ENCODE measurements at regions not wholly inside any gene's neighbourhood (a gene's known extent, or its start where the extent isn't known, plus 50 kb on each side); places are given as distances from the start of the nearest gene placed in this dataset.

GRCh38 chr10:80759693-80760092 lies 222.0 kb downstream of the SH2D4B start:
- ATAC-seq (ENCODE audit: low read depth) (no peak), DNase-seq (no peak)
- Histone ChIP-seq H3K18ac (ENCODE audit: low read depth, low read length) (no peak overlapping the region), H2BK5ac (ENCODE audit: low read depth, low read length, poor library complexity, severe bottlenecking) (no peak overlapping the region), H3K4me3 (ENCODE audit: insufficient read depth, low read depth, low read length) (no peak overlapping the region), H3K9ac (ENCODE audit: low read depth, low read length) (no peak overlapping the region), H3K4me2 (ENCODE audit: low read depth, low read length) (no peak overlapping the region), H3K4ac (ENCODE audit: low read depth, low read length) (no peak overlapping the region), H4K20me1 (ENCODE audit: insufficient read depth, low read length) (no peaks in the 10 kb centered on the region), H3K27ac (ENCODE audit: insufficient read depth, low read length) (no peak overlapping the region), H2AFZ (replicated peaks; ENCODE audit: low read length, poor library complexity) (no peak overlapping the region), H4K5ac (ENCODE audit: low read depth, low read length) (no peak overlapping the region), H3K9me1 (ENCODE audit: insufficient read depth, low read length) (no peaks in the 10 kb centered on the region), H3K36me3 (ENCODE audit: control insufficient read depth, insufficient read depth, low read length) (no peaks in the 10 kb centered on the region), H3K79me1 (ENCODE audit: low read depth in 1 of 2, low read length in 2 of 2) (no peaks in the 10 kb centered on the region), H3K23ac (ENCODE audit: low read depth, low read length) (no peak overlapping the region), H2AK5ac (ENCODE audit: low read depth, low read length) (no peak overlapping the region), H4K91ac (ENCODE audit: insufficient read depth, low read depth, low read length) (no peak overlapping the region), H2AK9ac (replicated peaks; ENCODE audit: low read depth, low read length, poor library complexity) (no peak overlapping the region), H2BK20ac (ENCODE audit: low read depth, low read length) (no peak overlapping the region), H3K27me3 (ENCODE audit: control insufficient read depth, insufficient read depth, low read length) (no peaks in the 10 kb centered on the region), H3K14ac (replicated peaks; ENCODE audit: low read depth, low read length) (no peak overlapping the region), H3K4me1 (ENCODE audit: control insufficient read depth, insufficient read depth, low read length) (no peaks in the 10 kb centered on the region), H2BK15ac (ENCODE audit: low read depth, low read length) (no peak overlapping the region), H4K8ac (ENCODE audit: low read depth in 2 of 2, low read length in 2 of 2) (no peak overlapping the region), H2BK120ac (ENCODE audit: low read depth, low read length) (no peak overlapping the region), H3K56ac (ENCODE audit: extremely low read depth, insufficient read depth, low read length) (no peak overlapping the region), H3K9me3 (ENCODE audit: control insufficient read depth, insufficient read depth, low read length) (peaks cover 6% of the 10 kb centered on the region)
- ChIA-PET POLR2A (ENCODE audit: unreplicated experiment) (no interaction called here), CTCF (no interaction called here)
- no CpG with 5 or more reads among the region's 5 CpGs for WGBS, 2 experiments (ENCODE audit: extremely low coverage in 2 of 2, insufficient read length in 1 of 2)
- no TSS peak for BruUV-seq (replicated peaks)
- intact Hi-C loops (cut with micrococcal nuclease) (no loop called here), dilution Hi-C loops (cut with HindIII; ENCODE audit: low sequenced_read_pairs, unreplicated experiment) (no loop called here), in situ Hi-C loops (cut with MboI; ENCODE audit: low sequenced_read_pairs) (no loop called here)
- TF ChIP-seq MXI1 (IDR thresholded peaks at IDR 0.05; ENCODE audit: borderline replicate concordance, low read depth, low read length) (no peak), RFX5 (IDR thresholded peaks at IDR 0.05; ENCODE audit: low read depth, low read length) (no peak), BHLHE40 (IDR thresholded peaks at IDR 0.05; ENCODE audit: low read depth, low read length) (no peak), MAFK (IDR thresholded peaks at IDR 0.05; ENCODE audit: low read depth, low read length) (no peak), RCOR1 (IDR thresholded peaks at IDR 0.05; ENCODE audit: insufficient replicate concordance, low read length) (no peak), USF2 (IDR thresholded peaks at IDR 0.05; ENCODE audit: low read depth, low read length) (no peak), MAZ (IDR thresholded peaks at IDR 0.05; ENCODE audit: borderline replicate concordance, low read depth, low read length) (no peak), POLR2A (IDR thresholded peaks at IDR 0.05; ENCODE audit: low read depth, low read length) (no peak), FOS (IDR thresholded peaks at IDR 0.05; ENCODE audit: low read depth, low read length) (no peak), RAD21 (IDR thresholded peaks at IDR 0.05; ENCODE audit: low read length) (no peak), CTCF (conservative IDR thresholded peaks at IDR 0.05; ENCODE audit: low read depth, low read length) (no peak), ELK1 (IDR thresholded peaks at IDR 0.05; ENCODE audit: borderline replicate concordance, low read depth, low read length) (no peak), CHD1 (IDR thresholded peaks at IDR 0.05; ENCODE audit: low read depth, low read length) (no peak), CEBPB (IDR thresholded peaks at IDR 0.05; ENCODE audit: low read depth, low read length) (no peak), NFE2L2 (IDR thresholded peaks at IDR 0.05; ENCODE audit: low read depth, low read length) (no peak), SMC3 (IDR thresholded peaks at IDR 0.05; ENCODE audit: low read depth, low read length) (no peak)

Data from IMR-90 (cell line).